ENCODE measurements at regions not wholly inside any gene's neighbourhood (a gene's known extent, or its start where the extent isn't known, plus 50 kb on each side); places are given as distances from the start of the nearest gene placed in this dataset.

- peak; percentile 41 for DNase-seq (ENCODE audit: low spot score)
Observed at GRCh38 chr14:49999146-49999761, 106.4 kb downstream of the ARF6 start.

GRCh38 chr14:49999826-50000379 is 107.0 kb downstream of the ARF6 start:
- no peak for DNase-seq (ENCODE audit: low spot score)

- DNase-seq (ENCODE audit: low spot score), result peak; percentile 34
Observed at GRCh38 chr14:50000380-50001150, 107.7 kb downstream of the ARF6 start.

- peak; percentile 79 for DNase-seq (ENCODE audit: low spot score)
Observed at GRCh38 chr14:50001151-50001998, 108.5 kb downstream of the ARF6 start.

GRCh38 chr14:50001999-50002925 is 109.4 kb downstream of the ARF6 start:
- peak; percentile 32 for DNase-seq (ENCODE audit: low spot score)

GRCh38 chr14:50002926-50003212 is 110.0 kb downstream of the ARF6 start:
- DNase-seq (ENCODE audit: low spot score), result no peak

GRCh38 chr14:50003213-50004021 is 110.5 kb downstream of the ARF6 start:
- DNase-seq (ENCODE audit: low spot score), result peak; percentile 89

GRCh38 chr14:50006141-50006540 is 110.2 kb downstream of the VCPKMT start:
- no peak for DNase-seq (ENCODE audit: low spot score)

GRCh38 chr14:50007123-50007903 is 109.1 kb downstream of the VCPKMT start:
- no peak for DNase-seq (ENCODE audit: low spot score)

GRCh38 chr14:50008562-50008961 is 107.8 kb downstream of the VCPKMT start:
- DNase-seq (ENCODE audit: low spot score), result peak; percentile 40

- DNase-seq (ENCODE audit: low spot score), result no peak
Observed at GRCh38 chr14:50008974-50009373, 107.4 kb downstream of the VCPKMT start.

- DNase-seq (ENCODE audit: low spot score), result no peak
Observed at GRCh38 chr14:50010752-50011151, 105.6 kb downstream of the VCPKMT start.

- no peak for DNase-seq (ENCODE audit: low spot score)
Observed at GRCh38 chr14:50011242-50011641, 105.1 kb downstream of the VCPKMT start.

GRCh38 chr14:50012644-50013043 is 103.7 kb downstream of the VCPKMT start:
- DNase-seq (ENCODE audit: low spot score), result no peak

GRCh38 chr14:50013198-50013918 is 103.0 kb downstream of the VCPKMT start:
- no peak for DNase-seq (ENCODE audit: low spot score)

GRCh38 chr14:50013934-50014333 is 102.4 kb downstream of the VCPKMT start:
- no peak for DNase-seq (ENCODE audit: low spot score)

GRCh38 chr14:50014809-50015430 is 101.5 kb downstream of the VCPKMT start:
- DNase-seq (ENCODE audit: low spot score), result no peak

- no peak for DNase-seq (ENCODE audit: low spot score)
Observed at GRCh38 chr14:50015716-50016115, 100.7 kb downstream of the VCPKMT start.
